ACHN (cell line): ENCODE measurements at regions not wholly inside any gene's neighbourhood (a gene's known extent, or its start where the extent isn't known, plus 50 kb on each side); places are given as distances from the start of the nearest gene placed in this dataset.

Experiments
- DNase-seq: peaks from one replicate; pipeline ENCODE4 v3.0.0-alpha.2; 2015
- in situ Hi-C: cut with HindIII; loops from 2 replicates; pipeline ENCODE4 v1.10.0; 2017; ENCODE audit warnings: low sequenced_read_pairs, low pct_ligation_motif_present, low pct_unique_long_range_greater_than_20kb

- DNase-seq = no peak
- in situ Hi-C loops = no loop called here
Observed at GRCh38 chr18:45166836-45167551, 448.3 kb upstream of the SLC14A2 start.

- DNase-seq = no peak
- in situ Hi-C loops = no loop called here
Observed at GRCh38 chr18:45167631-45168280, 447.5 kb upstream of the SLC14A2 start.

GRCh38 chr18:45168866-45169600, 446.2 kb upstream of the SLC14A2 start:
- DNase-seq = no peak
- in situ Hi-C loops = no loop called here

- DNase-seq = peak; percentile 35
- in situ Hi-C loops = no loop called here
Observed at GRCh38 chr18:45169610-45170009, 445.7 kb upstream of the SLC14A2 start.

GRCh38 chr18:45171679-45172191, 443.5 kb upstream of the SLC14A2 start:
- in situ Hi-C loops = no loop called here

GRCh38 chr18:45173327-45173726, 441.9 kb upstream of the SLC14A2 start:
- no peak for DNase-seq
- in situ Hi-C loops = no loop called here

More at GRCh38 chr18:45171679-45172191, 443.5 kb upstream of the SLC14A2 start:
- no peak for DNase-seq

GRCh38 chr18:45173799-45174519, 441.3 kb upstream of the SLC14A2 start:
- DNase-seq = no peak
- in situ Hi-C loops = no loop called here

GRCh38 chr18:45174629-45175136, 440.6 kb upstream of the SLC14A2 start:
- DNase-seq = no peak
- in situ Hi-C loops = no loop called here

GRCh38 chr18:45175511-45175910, 439.8 kb upstream of the SLC14A2 start:
- no peak for DNase-seq

GRCh38 chr18:45186832-45187231, 428.4 kb upstream of the SLC14A2 start:
- DNase-seq = no peak
- in situ Hi-C loops = no loop called here

More at GRCh38 chr18:45175511-45175910, 439.8 kb upstream of the SLC14A2 start:
- in situ Hi-C loops = no loop called here

- DNase-seq = no peak
- in situ Hi-C loops = no loop called here
Observed at GRCh38 chr18:45191795-45192194, 423.5 kb upstream of the SLC14A2 start.

GRCh38 chr18:45197526-45197970, 417.7 kb upstream of the SLC14A2 start:
- in situ Hi-C loops = no loop called here
- DNase-seq = no peak

- in situ Hi-C loops = no loop called here
- DNase-seq = no peak
Observed at GRCh38 chr18:45198526-45198925, 416.8 kb upstream of the SLC14A2 start.

- no peak for DNase-seq
- in situ Hi-C loops = no loop called here
Observed at GRCh38 chr18:45201029-45201428, 414.2 kb upstream of the SLC14A2 start.

- in situ Hi-C loops = no loop called here
- DNase-seq = no peak
Observed at GRCh38 chr18:45201489-45201888, 413.8 kb upstream of the SLC14A2 start.

GRCh38 chr18:45202061-45202460, 413.2 kb upstream of the SLC14A2 start:
- DNase-seq = no peak
- in situ Hi-C loops = no loop called here

- no peak for DNase-seq
- in situ Hi-C loops = no loop called here
Observed at GRCh38 chr18:45203677-45204076, 411.6 kb upstream of the SLC14A2 start.

GRCh38 chr18:45207328-45207727, 407.9 kb upstream of the SLC14A2 start:
- DNase-seq = no peak
- in situ Hi-C loops = no loop called here
